ENCODE measurements at regions not wholly inside any gene's neighbourhood (a gene's known extent, or its start where the extent isn't known, plus 50 kb on each side); places are given as distances from the start of the nearest gene placed in this dataset.

DNA sequence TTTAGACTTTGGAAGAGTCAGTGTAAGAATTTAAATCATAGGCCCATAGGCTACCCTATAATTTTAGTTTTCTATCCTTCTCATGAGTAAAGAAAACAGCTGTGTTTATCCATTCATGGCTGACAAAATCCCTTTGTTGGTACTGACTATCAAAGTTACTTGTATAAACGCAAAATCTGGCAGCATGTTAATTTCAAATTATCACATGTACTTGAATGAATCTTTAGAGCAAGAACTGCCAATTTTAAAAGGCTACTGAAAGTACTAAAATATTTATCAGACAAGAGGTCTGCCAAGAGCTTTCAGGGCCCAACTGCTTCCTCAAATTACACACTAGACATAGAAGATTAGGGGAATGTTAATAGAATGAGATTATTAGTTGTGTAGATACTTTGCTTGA lies 66.6 kb downstream of the MYL12B start:
- intact Hi-C loops (cut with micrococcal nuclease): no loop called here
- BruUV-seq (replicated peaks): no TSS peak
- Mint-ChIP-seq H3K27me3 (ENCODE audit: insufficient read depth, unreplicated experiment) (no peaks in the 10 kb centered on the region), H3K4me3 (ENCODE audit: unreplicated experiment) (no peak overlapping the region), H3K9me3 (ENCODE audit: unreplicated experiment) (no peaks in the 10 kb centered on the region), H3K36me3 (ENCODE audit: insufficient read depth, unreplicated experiment) (no peaks in the 10 kb centered on the region), H3K4me1 (ENCODE audit: insufficient read depth, unreplicated experiment) (peaks cover 11% of the 10 kb centered on the region), H3K27ac (ENCODE audit: low read depth, unreplicated experiment) (no peak overlapping the region)
- POLR2A ChIA-PET: interaction anchor here (1.1 kb wide), 1 partner anchor 9 kb away, joined by 4 read pairs; no protein-coding TSS in a partner anchor
- TF ChIP-seq, protein P1, sequence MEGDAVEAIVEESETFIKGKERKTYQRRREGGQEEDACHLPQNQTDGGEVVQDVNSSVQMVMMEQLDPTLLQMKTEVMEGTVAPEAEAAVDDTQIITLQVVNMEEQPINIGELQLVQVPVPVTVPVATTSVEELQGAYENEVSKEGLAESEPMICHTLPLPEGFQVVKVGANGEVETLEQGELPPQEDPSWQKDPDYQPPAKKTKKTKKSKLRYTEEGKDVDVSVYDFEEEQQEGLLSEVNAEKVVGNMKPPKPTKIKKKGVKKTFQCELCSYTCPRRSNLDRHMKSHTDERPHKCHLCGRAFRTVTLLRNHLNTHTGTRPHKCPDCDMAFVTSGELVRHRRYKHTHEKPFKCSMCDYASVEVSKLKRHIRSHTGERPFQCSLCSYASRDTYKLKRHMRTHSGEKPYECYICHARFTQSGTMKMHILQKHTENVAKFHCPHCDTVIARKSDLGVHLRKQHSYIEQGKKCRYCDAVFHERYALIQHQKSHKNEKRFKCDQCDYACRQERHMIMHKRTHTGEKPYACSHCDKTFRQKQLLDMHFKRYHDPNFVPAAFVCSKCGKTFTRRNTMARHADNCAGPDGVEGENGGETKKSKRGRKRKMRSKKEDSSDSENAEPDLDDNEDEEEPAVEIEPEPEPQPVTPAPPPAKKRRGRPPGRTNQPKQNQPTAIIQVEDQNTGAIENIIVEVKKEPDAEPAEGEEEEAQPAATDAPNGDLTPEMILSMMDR (IDR thresholded peaks at IDR 0.05; ENCODE audit: unreplicated experiment): no peak
- CTCF ChIA-PET: interaction anchor here (0.6 kb wide), 1 partner anchor 213 kb away, joined by 3 read pairs; no protein-coding TSS in a partner anchor
- DNase-seq (ENCODE audit: unreplicated experiment): no peak

DNA sequence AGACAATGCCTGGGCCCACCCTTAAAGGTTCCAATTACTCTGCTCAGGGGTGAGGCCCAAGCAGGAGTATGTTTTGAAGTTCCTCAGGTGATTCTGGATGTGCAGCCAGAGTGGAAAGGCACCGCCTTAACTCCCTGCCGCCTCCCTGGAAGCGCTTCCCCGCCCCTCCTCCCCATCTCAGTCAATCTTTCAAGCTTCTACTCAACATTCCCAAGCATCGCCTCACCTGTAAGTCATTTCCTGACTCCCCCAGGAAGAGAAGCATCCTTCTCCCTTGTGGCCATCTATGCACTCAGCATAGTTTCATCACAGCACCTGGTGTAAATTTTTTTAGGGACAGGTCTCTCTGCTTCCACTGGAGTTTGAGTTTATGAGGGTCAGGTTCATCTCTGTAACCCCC lies 67.5 kb downstream of the MYL12B start:
- BruUV-seq (replicated peaks): no TSS peak
- TF ChIP-seq, protein P1 (IDR thresholded peaks at IDR 0.05; ENCODE audit: unreplicated experiment): no peak
- Mint-ChIP-seq H3K9me3 (ENCODE audit: unreplicated experiment) (no peaks in the 10 kb centered on the region), H3K4me1 (ENCODE audit: insufficient read depth, unreplicated experiment) (peaks cover 6% of the 10 kb centered on the region), H3K27me3 (ENCODE audit: insufficient read depth, unreplicated experiment) (no peaks in the 10 kb centered on the region), H3K4me3 (ENCODE audit: unreplicated experiment) (no peak overlapping the region), H3K27ac (ENCODE audit: low read depth, unreplicated experiment) (no peak overlapping the region), H3K36me3 (ENCODE audit: insufficient read depth, unreplicated experiment) (no peaks in the 10 kb centered on the region)
- CTCF ChIA-PET: no interaction called here
- POLR2A ChIA-PET: no interaction called here
- no peak for DNase-seq (ENCODE audit: unreplicated experiment)
- intact Hi-C loops (cut with micrococcal nuclease): no loop called here

DNA sequence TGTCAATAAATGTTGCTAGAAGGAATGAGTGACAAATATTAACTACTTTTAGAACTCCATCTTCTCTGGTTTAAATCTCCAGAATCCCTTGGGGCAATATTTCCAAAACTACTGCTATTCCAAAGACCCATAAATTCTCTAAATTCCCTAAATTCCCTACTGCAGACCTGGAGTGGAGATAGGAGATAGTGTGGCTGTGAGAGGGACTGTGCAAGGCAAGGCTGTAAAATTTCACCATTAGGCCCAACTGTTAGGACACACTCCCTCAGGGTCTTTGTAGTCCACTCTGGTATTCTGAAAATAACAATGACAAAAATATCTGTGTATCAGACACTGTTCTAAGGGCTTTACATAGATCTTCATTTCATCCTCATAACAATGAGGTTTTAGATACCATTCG lies 67.9 kb downstream of the MYL12B start:
- DNase-seq (ENCODE audit: unreplicated experiment): no peak
- Mint-ChIP-seq H3K4me3 (ENCODE audit: unreplicated experiment) (no peak overlapping the region), H3K27ac (ENCODE audit: low read depth, unreplicated experiment) (no peak overlapping the region), H3K4me1 (ENCODE audit: insufficient read depth, unreplicated experiment) (peaks cover 6% of the 10 kb centered on the region), H3K36me3 (ENCODE audit: insufficient read depth, unreplicated experiment) (no peaks in the 10 kb centered on the region), H3K9me3 (ENCODE audit: unreplicated experiment) (no peaks in the 10 kb centered on the region), H3K27me3 (ENCODE audit: insufficient read depth, unreplicated experiment) (no peaks in the 10 kb centered on the region)
- TF ChIP-seq, protein P1 (IDR thresholded peaks at IDR 0.05; ENCODE audit: unreplicated experiment): no peak
- CTCF ChIA-PET: no interaction called here
- BruUV-seq (replicated peaks): no TSS peak
- intact Hi-C loops (cut with micrococcal nuclease): no loop called here
- POLR2A ChIA-PET: no interaction called here

DNA sequence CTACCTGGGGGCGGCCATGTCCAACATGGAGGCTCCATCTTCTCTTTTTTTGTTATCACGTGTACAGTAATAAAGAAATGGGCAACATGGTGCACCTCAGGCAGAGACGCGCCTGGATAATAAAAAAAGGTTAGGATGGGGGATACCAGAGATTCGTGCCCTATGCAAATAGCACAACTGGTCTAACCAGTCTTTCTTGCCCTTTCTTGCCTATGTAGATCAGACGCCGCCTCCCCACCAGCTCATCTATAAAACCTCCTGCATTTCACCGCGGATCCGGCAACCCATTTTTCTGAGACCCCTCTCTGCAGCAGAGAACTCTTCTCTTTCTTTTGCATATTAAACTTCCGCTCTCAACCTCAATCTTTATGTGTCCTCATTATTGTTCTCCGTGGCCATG lies 68.7 kb downstream of the MYL12B start:
- TF ChIP-seq, protein P1 (IDR thresholded peaks at IDR 0.05; ENCODE audit: unreplicated experiment): no peak
- BruUV-seq (replicated peaks): no TSS peak
- no peaks in the 10 kb centered on the region for H3K9me3 Mint-ChIP-seq (ENCODE audit: unreplicated experiment)
- peaks cover 6% of the 10 kb centered on the region for H3K4me1 Mint-ChIP-seq (ENCODE audit: insufficient read depth, unreplicated experiment)
- intact Hi-C loops (cut with micrococcal nuclease): no loop called here
- no peaks in the 10 kb centered on the region for H3K27me3 Mint-ChIP-seq (ENCODE audit: insufficient read depth, unreplicated experiment)
- ChIA-PET POLR2A (no interaction called here), CTCF (no interaction called here)
- H3K27ac Mint-ChIP-seq (ENCODE audit: low read depth, unreplicated experiment): no peak overlapping the region
- H3K4me3 Mint-ChIP-seq (ENCODE audit: unreplicated experiment): no peak overlapping the region
- H3K36me3 Mint-ChIP-seq (ENCODE audit: insufficient read depth, unreplicated experiment): no peaks in the 10 kb centered on the region
- DNase-seq (ENCODE audit: unreplicated experiment): no peak
